B cell (primary cell): ENCODE measurements at regions not wholly inside any gene's neighbourhood (a gene's known extent, or its start where the extent isn't known, plus 50 kb on each side); places are given as distances from the start of the nearest gene placed in this dataset.

Experiments used
- ATAC-seq: fragments of 200-7000 bp; cut with Tn5 transposase; one replicate; pipeline ENCODE4 v1.10.0; 2021; ENCODE audit warnings: low read depth, mild to moderate bottlenecking, moderate number of reproducible peaks, moderate library complexity
- CTCF ChIA-PET: fragments of 350-600 bp; sonication (Branson Sonifier 250); formaldehyde crosslinking; loops from one replicate; lab custom pipeline; 2021; ENCODE audit warnings: antibody characterized with exemption, inconsistent platforms; lab: Charles Lee
- POLR2A ChIA-PET: fragments of 350-600 bp; sonication (Branson Sonifier 250); formaldehyde crosslinking; loops from one replicate; lab custom pipeline; 2021; ENCODE audit warnings: antibody characterized with exemption; lab: Charles Lee
- DNase-seq: peaks from one replicate; pipeline ENCODE4 v3.0.0; 2013
- H2AFZ ChIP-seq: 2 replicates; pipeline ENCODE4 v1.6.1; 2012; ENCODE audit warnings: mild to moderate bottlenecking, low read depth, low read length; ENCODE audit not compliant: insufficient read depth, poor library complexity, severe bottlenecking
- H3K27ac ChIP-seq, 2 donors: 1 replicate in 1 of 2; 2 replicates in 1 of 2; pipeline ENCODE4 v1.5.1; 2012 to 2013; ENCODE audit warnings: low read length in 2 of 2, mild to moderate bottlenecking in 2 of 2, moderate library complexity in 1 of 2
- H3K27me3 ChIP-seq, 4 experiments: fragments of 200-600 bp in 1 of 4; sonication (generic) in 1 of 4; replicated peaks in 1 of 4; 1 replicate in 2 of 4; 2 replicates in 2 of 4; pipeline versions ENCODE4 v1.6.1 to v1.7.0; 2013 to 2016; ENCODE audit warnings: low read length in 3 of 4, mild to moderate bottlenecking in 2 of 4, mixed read lengths in 1 of 4, moderate library complexity in 1 of 4; ENCODE audit not compliant: insufficient read depth in 4 of 4, control insufficient read depth in 3 of 4; ENCODE audit errors: control extremely low read depth in 1 of 4
- H3K36me3 ChIP-seq, 2 experiments: replicated peaks in 1 of 2; 1 replicate in 1 of 2; 2 replicates in 1 of 2; pipeline versions ENCODE4 v1.6.1 to v1.7.1; 2013; ENCODE audit warnings: low read length in 1 of 2; ENCODE audit not compliant: insufficient read depth in 2 of 2, control insufficient read depth in 1 of 2; ENCODE audit errors: control extremely low read depth in 1 of 2, extremely low read depth in 1 of 2
- H3K4me1 ChIP-seq, 2 donors: fragments of 200-600 bp in 1 of 2; sonication (generic) in 1 of 2; 1 replicate in 1 of 2; 2 replicates in 1 of 2; pipeline versions ENCODE4 v1.5.1 to v1.6.1; 2013 to 2017; ENCODE audit warnings: low read length in 2 of 2; ENCODE audit not compliant: control insufficient read depth in 2 of 2, insufficient read depth in 2 of 2
- H3K4me2 ChIP-seq: replicated peaks from 2 replicates; pipeline ENCODE3; 2012; ENCODE audit warnings: mild to moderate bottlenecking, low read depth, low read length; ENCODE audit not compliant: poor library complexity, severe bottlenecking
- H3K4me3 ChIP-seq, 5 experiments: fragments of 200-600 bp in 1 of 5; sonication (generic) in 1 of 5; 1 replicate in 3 of 5; 2 replicates in 2 of 5; pipeline versions ENCODE4 v1.5.1 to v1.7.0; 2011 to 2016; ENCODE audit warnings: low read length in 4 of 5, mild to moderate bottlenecking in 4 of 5, low read depth in 2 of 5, control low read depth in 1 of 5, moderate library complexity in 1 of 5; ENCODE audit not compliant: insufficient read depth in 1 of 5; ENCODE audit errors: control extremely low read depth in 1 of 5, extremely low read depth in 1 of 5
- H3K79me2 ChIP-seq: fragments of 200-600 bp; sonication (generic); one replicate; pipeline ENCODE4 v1.6.0; 2016; ENCODE audit warnings: low read length; ENCODE audit not compliant: control insufficient read depth, insufficient read depth
- H3K9ac ChIP-seq: fragments of 200-600 bp; sonication (generic); 2 replicates; pipeline ENCODE4 v1.6.1; 2017; ENCODE audit warnings: mild to moderate bottlenecking, low read length, moderate library complexity
- H3K9me3 ChIP-seq, 3 donors: one replicate each; pipeline versions ENCODE4 v1.6.1 to v1.7.1; 2013; ENCODE audit warnings: low read length in 2 of 3; ENCODE audit not compliant: control insufficient read depth in 2 of 3, insufficient read depth in 1 of 3; ENCODE audit errors: control extremely low read depth in 1 of 3
- H4K20me1 ChIP-seq: 2 replicates; pipeline ENCODE4 v1.6.0; 2012; ENCODE audit warnings: mild to moderate bottlenecking, low read length; ENCODE audit not compliant: insufficient read depth, control insufficient read depth, poor library complexity, severe bottlenecking
- H3K27ac Mint-ChIP-seq: one replicate; pipeline ENCODE4 v1.8.0; 2021; ENCODE audit warnings: mixed read lengths
- H3K27me3 Mint-ChIP-seq: one replicate; pipeline ENCODE4 v1.8.0; 2021; ENCODE audit warnings: mixed read lengths
- H3K4me1 Mint-ChIP-seq: one replicate; pipeline ENCODE4 v1.8.0; 2021; ENCODE audit warnings: mixed read lengths
- H3K4me3 Mint-ChIP-seq: one replicate; pipeline ENCODE4 v1.8.0; 2021; ENCODE audit warnings: mixed read lengths
- H3K9me3 Mint-ChIP-seq: one replicate; pipeline ENCODE4 v1.8.0; 2022; ENCODE audit warnings: mixed read lengths; ENCODE audit not compliant: insufficient read depth
- EZH2 ChIP-seq: IDR thresholded peaks from 2 replicates; pipeline ENCODE4 v1.6.1; 2012; ENCODE audit warnings: borderline replicate concordance, low read depth, mild to moderate bottlenecking, moderate library complexity, low read length; ENCODE audit not compliant: insufficient read depth, poor library complexity, severe bottlenecking
- WGBS: methylation state at CpG from one replicate; pipeline ENCODE4 v1.1.5; 2013; ENCODE audit warnings: missing lambda C conversion rate; ENCODE audit not compliant: insufficient coverage; 5-methylcytosine and 5-hydroxymethylcytosine counted together
- intact Hi-C: fragments of 100-400 bp; cut with micrococcal nuclease; formaldehyde crosslinking; loops from one replicate; pipeline ENCODE4 v1.10.0; 2022
- TF ChIP-seq, protein P1 (sequence below): fragments of 200-600 bp; IDR thresholded peaks from one replicate; pipeline ENCODE4 v1.8.0; 2022; ENCODE audit warnings: antibody characterized with exemption, mild to moderate bottlenecking

DNA sequence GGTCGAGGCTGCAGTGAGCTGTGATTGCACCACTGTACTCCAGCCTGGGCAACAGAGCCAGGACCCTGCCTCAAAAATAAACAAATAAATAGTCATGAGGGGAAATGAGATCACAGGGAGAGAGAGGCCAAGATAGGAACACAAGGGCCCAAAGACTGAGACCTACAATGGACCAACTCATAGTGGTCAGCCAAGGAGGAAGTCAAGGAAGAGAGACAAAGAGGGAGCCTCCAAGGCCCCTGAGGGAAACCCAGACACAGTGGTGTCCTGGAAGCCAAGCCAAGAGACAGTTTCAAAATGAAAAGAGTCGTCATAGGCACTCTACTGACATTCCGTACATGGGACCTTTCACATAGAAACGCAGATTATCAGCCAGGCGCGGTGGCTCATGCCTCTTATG lies 153.3 kb downstream of the BCOR start:
- Histone ChIP-seq H3K36me3 (no peaks in the 10 kb centered on the region), H3K27ac (no peak overlapping the region), H3K4me2 (no peak overlapping the region), H3K4me1 (no peaks in the 10 kb centered on the region), H3K4me3 (no peak overlapping the region), H3K79me2 (no peaks in the 10 kb centered on the region), H4K20me1 (no peaks in the 10 kb centered on the region), H3K27me3 (no peaks in the 10 kb centered on the region), H3K9me3 (peaks cover 0 to 4% (median 0%) of the 10 kb centered on the region in 3 donors), H3K9ac (no peak overlapping the region), H2AFZ (no peak overlapping the region)
- Mint-ChIP-seq H3K27ac (no peak overlapping the region), H3K4me3 (no peak overlapping the region), H3K27me3 (no peaks in the 10 kb centered on the region), H3K4me1 (peaks cover 2% of the 10 kb centered on the region), H3K9me3 (no peaks in the 10 kb centered on the region)
- 100% methylated on average over 3 of the region's 6 CpGs for WGBS
- no peak for TF ChIP-seq EZH2
- TF ChIP-seq, protein P1, sequence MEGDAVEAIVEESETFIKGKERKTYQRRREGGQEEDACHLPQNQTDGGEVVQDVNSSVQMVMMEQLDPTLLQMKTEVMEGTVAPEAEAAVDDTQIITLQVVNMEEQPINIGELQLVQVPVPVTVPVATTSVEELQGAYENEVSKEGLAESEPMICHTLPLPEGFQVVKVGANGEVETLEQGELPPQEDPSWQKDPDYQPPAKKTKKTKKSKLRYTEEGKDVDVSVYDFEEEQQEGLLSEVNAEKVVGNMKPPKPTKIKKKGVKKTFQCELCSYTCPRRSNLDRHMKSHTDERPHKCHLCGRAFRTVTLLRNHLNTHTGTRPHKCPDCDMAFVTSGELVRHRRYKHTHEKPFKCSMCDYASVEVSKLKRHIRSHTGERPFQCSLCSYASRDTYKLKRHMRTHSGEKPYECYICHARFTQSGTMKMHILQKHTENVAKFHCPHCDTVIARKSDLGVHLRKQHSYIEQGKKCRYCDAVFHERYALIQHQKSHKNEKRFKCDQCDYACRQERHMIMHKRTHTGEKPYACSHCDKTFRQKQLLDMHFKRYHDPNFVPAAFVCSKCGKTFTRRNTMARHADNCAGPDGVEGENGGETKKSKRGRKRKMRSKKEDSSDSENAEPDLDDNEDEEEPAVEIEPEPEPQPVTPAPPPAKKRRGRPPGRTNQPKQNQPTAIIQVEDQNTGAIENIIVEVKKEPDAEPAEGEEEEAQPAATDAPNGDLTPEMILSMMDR: no peak
- no peak for ATAC-seq
- intact Hi-C loops: no loop called here
- DNase-seq: no peak
- ChIA-PET POLR2A (no interaction called here), CTCF (no interaction called here)

DNA sequence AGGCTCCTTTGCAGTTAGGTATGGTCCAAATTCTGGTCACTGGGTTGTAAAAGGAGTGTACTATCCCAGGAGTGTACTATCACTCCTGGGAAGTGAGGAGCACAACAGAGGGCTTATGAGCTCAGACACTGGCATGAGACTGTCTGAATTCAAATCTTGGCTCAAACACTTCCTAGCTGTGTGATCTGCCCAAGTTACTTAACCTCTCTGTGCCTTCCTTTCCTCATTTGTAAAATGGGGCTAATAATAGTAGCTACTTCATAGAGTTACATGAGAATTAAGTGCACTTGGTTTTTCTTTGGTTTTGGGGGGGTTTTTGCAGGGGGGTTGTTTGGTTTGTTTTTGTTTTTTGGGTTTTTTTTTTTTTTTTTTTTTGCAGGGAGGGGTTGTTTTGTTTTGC lies 152.0 kb downstream of the BCOR start:
- H3K27ac ChIP-seq: no peak overlapping the region
- peaks cover 0 to 6% (median 0%) of the 10 kb centered on the region in 3 donors for H3K9me3 ChIP-seq
- no peaks in the 10 kb centered on the region for H3K79me2 ChIP-seq
- intact Hi-C loops: no loop called here
- H3K9ac ChIP-seq: no peak overlapping the region
- Mint-ChIP-seq H3K9me3 (no peaks in the 10 kb centered on the region), H3K4me1 (peaks cover 7% of the 10 kb centered on the region), H3K27ac (no peak overlapping the region), H3K27me3 (no peaks in the 10 kb centered on the region), H3K4me3 (no peak overlapping the region)
- no peak overlapping the region for H3K4me3 ChIP-seq
- H3K4me1 ChIP-seq: peaks cover 0 to 3% of the 10 kb centered on the region in 2 donors
- no peaks in the 10 kb centered on the region for H3K36me3 ChIP-seq
- H3K4me2 ChIP-seq: no peak overlapping the region
- ChIA-PET CTCF (no interaction called here), POLR2A (interaction anchor here (0.6 kb wide), 2 partner anchors 139 to 894 kb away, joined by 5 to 8 read pairs; no protein-coding TSS in a partner anchor)
- no peak overlapping the region for H2AFZ ChIP-seq
- DNase-seq (no peak), ATAC-seq (no peak)
- H4K20me1 ChIP-seq: no peaks in the 10 kb centered on the region
- no peak for TF ChIP-seq EZH2
- TF ChIP-seq, protein P1: no peak
- no peaks in the 10 kb centered on the region for H3K27me3 ChIP-seq
